GM12891 (cell line): ENCODE measurements at regions not wholly inside any gene's neighbourhood (a gene's known extent, or its start where the extent isn't known, plus 50 kb on each side); places are given as distances from the start of the nearest gene placed in this dataset.
"Not testable (repeated sequence)": the region's sequence is repeated elsewhere in the genome, so short reads cannot be mapped to it uniquely, and the experiment has no call there.

Experiments
- POLR2A ChIP-seq: IDR thresholded peaks from 2 replicates; pipeline ENCODE4 v1.6.1; 2011; ENCODE audit warnings: low read depth, low read length, control low read depth
- POLR2AphosphoS5 ChIP-seq: IDR thresholded peaks from 2 replicates; pipeline ENCODE4 v1.6.1; 2011; ENCODE audit warnings: low read depth, low read length, control low read depth
- SPI1 ChIP-seq: IDR thresholded peaks from 2 replicates; pipeline ENCODE4 v1.6.1; 2011; ENCODE audit warnings: low read depth, low read length, control low read depth
- TAF1 ChIP-seq: IDR thresholded peaks from 2 replicates; pipeline ENCODE4 v1.6.1; 2011; ENCODE audit warnings: low read depth, low read length, control low read depth

GRCh38 chr10:29236910-29237309 lies 52.0 kb upstream of the LYZL1 start:
- TF ChIP-seq POLR2A, POLR2AphosphoS5, SPI1, TAF1: not testable (repeated sequence)
